Activated T-helper 17 cell treated with anti-CD3 and anti-CD28 coated beads, Interleukin-2, amount 50 U/mL, for 72 hours (primary cell): ENCODE measurements at regions not wholly inside any gene's neighbourhood (a gene's known extent, or its start where the extent isn't known, plus 50 kb on each side); places are given as distances from the start of the nearest gene placed in this dataset.

Experiments
- ATAC-seq: fragments of 150-1000 bp; cut with Tn5 transposase; replicated peaks from 2 replicates; pipeline ENCODE4 v1.10.0; 2021; ENCODE audit warnings: mild to moderate bottlenecking, moderate library complexity
- H3K27ac Mint-ChIP-seq: one replicate; pipeline ENCODE4 v1.8.0; 2022; ENCODE audit warnings: mixed read lengths
- H3K27me3 Mint-ChIP-seq: one replicate; pipeline ENCODE4 v1.8.0; 2022; ENCODE audit warnings: mixed read lengths
- H3K36me3 Mint-ChIP-seq: one replicate; pipeline ENCODE4 v1.8.0; 2022; ENCODE audit warnings: low read depth, mild to moderate bottlenecking, mixed read lengths
- H3K4me1 Mint-ChIP-seq: one replicate; pipeline ENCODE4 v1.8.0; 2022; ENCODE audit warnings: mixed read lengths
- H3K4me3 Mint-ChIP-seq: one replicate; pipeline ENCODE4 v1.8.0; 2022; ENCODE audit warnings: mild to moderate bottlenecking, mixed read lengths
- H3K9me3 Mint-ChIP-seq: one replicate; pipeline ENCODE4 v1.8.0; 2022; ENCODE audit warnings: mixed read lengths

- Mint-ChIP-seq H3K9me3 (no peaks in the 10 kb centered on the region), H3K4me1 (peaks cover 20% of the 10 kb centered on the region), H3K4me3 (no peak overlapping the region), H3K27me3 (no peaks in the 10 kb centered on the region), H3K27ac (no peak overlapping the region), H3K36me3 (no peaks in the 10 kb centered on the region)
- ATAC-seq, result no peak
Observed at GRCh38 chr2:41871080-41871479, 176.7 kb upstream of the PKDCC start.

- H3K27me3 Mint-ChIP-seq, result no peaks in the 10 kb centered on the region
- H3K27ac Mint-ChIP-seq, result no peak overlapping the region
- no peak overlapping the region for H3K4me3 Mint-ChIP-seq
- H3K4me1 Mint-ChIP-seq, result peaks cover 16% of the 10 kb centered on the region
- ATAC-seq, result no peak
- H3K9me3 Mint-ChIP-seq, result no peaks in the 10 kb centered on the region
- H3K36me3 Mint-ChIP-seq, result no peaks in the 10 kb centered on the region
Observed at GRCh38 chr2:41872646-41873045, 175.2 kb upstream of the PKDCC start.

- H3K36me3 Mint-ChIP-seq, result no peaks in the 10 kb centered on the region
- H3K27ac Mint-ChIP-seq, result no peak overlapping the region
- peaks cover 15% of the 10 kb centered on the region for H3K4me1 Mint-ChIP-seq
- no peaks in the 10 kb centered on the region for H3K27me3 Mint-ChIP-seq
- no peak for ATAC-seq
- no peak overlapping the region for H3K4me3 Mint-ChIP-seq
- no peaks in the 10 kb centered on the region for H3K9me3 Mint-ChIP-seq
Observed at GRCh38 chr2:41873102-41874031, 174.5 kb upstream of the PKDCC start.

DNA sequence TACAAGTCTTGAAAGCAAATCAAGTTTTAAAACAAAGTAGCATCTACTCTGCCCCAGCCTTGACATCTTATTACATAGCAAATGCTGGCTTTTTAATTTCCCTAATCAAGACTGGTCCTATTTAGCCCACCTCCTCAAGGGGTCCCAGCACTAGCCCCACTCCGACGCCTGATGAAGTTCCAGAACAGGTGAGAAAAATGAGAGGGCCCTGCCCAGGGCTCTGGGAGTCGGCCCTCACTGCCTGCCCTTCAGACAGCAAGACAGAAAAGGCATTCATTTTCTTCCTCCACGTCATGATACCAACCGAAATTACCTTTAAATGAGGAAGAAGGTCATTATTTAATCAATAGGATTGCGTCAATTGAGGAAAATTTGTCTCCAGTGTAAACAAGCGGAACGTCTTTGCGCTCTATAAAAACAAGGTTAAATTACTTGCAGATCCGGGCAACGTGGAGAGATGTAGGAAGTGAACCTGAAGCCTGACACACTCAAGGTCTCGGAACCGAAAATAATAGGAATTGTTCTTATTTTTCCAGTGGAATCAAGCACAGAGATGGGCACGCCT lies 170.6 kb upstream of the PKDCC start:
- Mint-ChIP-seq H3K4me3 (no peak overlapping the region), H3K4me1 (peaks cover 16% of the 10 kb centered on the region), H3K9me3 (no peaks in the 10 kb centered on the region), H3K36me3 (no peaks in the 10 kb centered on the region), H3K27me3 (peaks cover 3% of the 10 kb centered on the region), H3K27ac (no peak overlapping the region)
- no peak for ATAC-seq

GRCh38 chr2:41878056-41878455 lies 169.8 kb upstream of the PKDCC start:
- Mint-ChIP-seq H3K27ac (no peak overlapping the region), H3K4me3 (no peak overlapping the region), H3K9me3 (no peaks in the 10 kb centered on the region), H3K27me3 (peaks cover 3% of the 10 kb centered on the region), H3K36me3 (no peaks in the 10 kb centered on the region), H3K4me1 (peaks cover 11% of the 10 kb centered on the region)
- no peak for ATAC-seq

- ATAC-seq, result no peak
- Mint-ChIP-seq H3K4me1 (peaks cover 8% of the 10 kb centered on the region), H3K9me3 (no peaks in the 10 kb centered on the region), H3K4me3 (no peak overlapping the region), H3K36me3 (no peaks in the 10 kb centered on the region), H3K27me3 (peaks cover 3% of the 10 kb centered on the region), H3K27ac (no peak overlapping the region)
Observed at GRCh38 chr2:41878716-41879234, 169.0 kb upstream of the PKDCC start.

- no peak for ATAC-seq
- H3K27ac Mint-ChIP-seq, result no peak overlapping the region
- H3K9me3 Mint-ChIP-seq, result no peaks in the 10 kb centered on the region
- H3K36me3 Mint-ChIP-seq, result no peaks in the 10 kb centered on the region
- H3K4me3 Mint-ChIP-seq, result no peak overlapping the region
- peaks cover 3% of the 10 kb centered on the region for H3K27me3 Mint-ChIP-seq
- peaks cover 8% of the 10 kb centered on the region for H3K4me1 Mint-ChIP-seq
Observed at GRCh38 chr2:41879235-41879916, 168.4 kb upstream of the PKDCC start.

- Mint-ChIP-seq H3K27ac (no peak overlapping the region), H3K4me3 (no peak overlapping the region), H3K27me3 (peaks cover 3% of the 10 kb centered on the region), H3K9me3 (no peaks in the 10 kb centered on the region), H3K4me1 (peaks cover 4% of the 10 kb centered on the region), H3K36me3 (no peaks in the 10 kb centered on the region)
- no peak for ATAC-seq
Observed at GRCh38 chr2:41880561-41881243, 167.1 kb upstream of the PKDCC start.

GRCh38 chr2:41881249-41881648 lies 166.6 kb upstream of the PKDCC start:
- Mint-ChIP-seq H3K27me3 (peaks cover 3% of the 10 kb centered on the region), H3K27ac (no peak overlapping the region), H3K4me3 (no peak overlapping the region), H3K36me3 (no peaks in the 10 kb centered on the region), H3K4me1 (peaks cover 4% of the 10 kb centered on the region), H3K9me3 (no peaks in the 10 kb centered on the region)
- ATAC-seq, result no peak

DNA sequence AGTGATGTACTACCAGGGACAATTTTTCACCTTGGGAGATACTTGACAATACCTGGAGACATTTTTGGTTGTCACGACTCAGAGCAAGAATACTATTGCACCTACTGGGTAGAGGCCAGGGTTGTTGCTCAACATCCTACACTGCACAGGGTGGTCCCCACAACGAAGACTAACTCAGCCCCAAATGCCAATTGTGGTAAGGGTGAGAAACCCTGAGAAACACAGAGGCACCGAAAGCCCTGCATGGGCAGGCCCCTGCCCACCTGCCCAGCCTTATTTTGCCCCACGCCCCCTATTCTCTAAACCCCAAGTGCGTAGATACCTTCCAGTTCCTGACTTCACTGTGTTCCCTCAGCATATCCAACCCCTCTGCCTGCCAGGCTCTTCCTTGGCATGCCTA lies 163.1 kb upstream of the PKDCC start:
- no peak overlapping the region for H3K4me3 Mint-ChIP-seq
- peaks cover 1% of the 10 kb centered on the region for H3K27me3 Mint-ChIP-seq
- no peak overlapping the region for H3K27ac Mint-ChIP-seq
- ATAC-seq, result no peak
- peaks cover 1% of the 10 kb centered on the region for H3K4me1 Mint-ChIP-seq
- no peaks in the 10 kb centered on the region for H3K36me3 Mint-ChIP-seq
- H3K9me3 Mint-ChIP-seq, result no peaks in the 10 kb centered on the region

DNA sequence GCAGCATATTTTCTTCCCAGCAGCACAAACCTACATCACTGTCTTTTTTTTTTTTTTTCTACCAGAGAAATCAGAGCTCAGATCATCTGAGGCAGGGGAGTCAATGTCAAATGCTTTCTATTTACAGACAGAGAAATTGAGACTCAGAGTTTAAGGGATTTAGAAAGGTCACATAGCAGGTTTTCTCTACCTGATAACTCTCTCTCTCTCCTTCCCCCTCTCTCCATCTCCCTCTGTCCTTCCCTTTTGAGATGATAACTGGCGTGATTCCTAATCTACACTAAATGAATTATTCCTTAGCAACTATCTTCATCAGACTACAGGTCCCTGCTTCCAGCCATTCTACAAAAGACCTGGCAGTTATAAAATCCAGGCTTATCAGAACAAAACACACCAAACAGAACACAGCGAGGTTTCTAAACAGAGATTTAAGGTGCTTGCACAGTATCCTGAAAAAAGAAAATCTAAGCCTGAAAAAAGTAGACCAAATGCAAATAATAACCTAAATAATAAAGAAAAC lies 161.6 kb upstream of the PKDCC start:
- no peaks in the 10 kb centered on the region for H3K36me3 Mint-ChIP-seq
- H3K4me1 Mint-ChIP-seq, result no peaks in the 10 kb centered on the region
- no peaks in the 10 kb centered on the region for H3K9me3 Mint-ChIP-seq
- H3K4me3 Mint-ChIP-seq, result no peak overlapping the region
- no peak for ATAC-seq
- no peak overlapping the region for H3K27ac Mint-ChIP-seq
- no peaks in the 10 kb centered on the region for H3K27me3 Mint-ChIP-seq

- no peaks in the 10 kb centered on the region for H3K9me3 Mint-ChIP-seq
- no peaks in the 10 kb centered on the region for H3K36me3 Mint-ChIP-seq
- H3K4me3 Mint-ChIP-seq, result no peak overlapping the region
- no peaks in the 10 kb centered on the region for H3K27me3 Mint-ChIP-seq
- H3K27ac Mint-ChIP-seq, result no peak overlapping the region
- H3K4me1 Mint-ChIP-seq, result peaks cover 2% of the 10 kb centered on the region
- ATAC-seq, result no peak
Observed at GRCh38 chr2:41886757-41887156, 161.1 kb upstream of the PKDCC start.

DNA sequence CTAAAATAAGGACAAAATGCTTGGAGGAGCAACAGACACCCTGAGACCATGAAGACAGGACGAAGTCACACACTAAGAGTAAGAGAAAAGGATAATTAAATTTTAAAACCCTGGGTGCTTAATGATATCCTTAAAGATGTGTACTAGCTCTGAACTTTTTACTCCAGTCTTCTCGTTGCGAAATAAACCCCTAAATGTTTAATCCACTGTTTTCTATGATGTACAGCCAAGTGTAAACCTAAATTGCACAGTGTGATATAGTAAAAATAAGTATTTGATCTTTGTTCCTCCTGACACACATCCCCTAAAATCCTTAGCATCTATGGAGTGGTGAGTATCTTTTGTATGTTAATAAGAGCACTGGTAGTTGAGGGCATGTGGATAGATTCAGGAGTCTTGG lies 157.5 kb upstream of the PKDCC start:
- Mint-ChIP-seq H3K36me3 (no peaks in the 10 kb centered on the region), H3K9me3 (no peaks in the 10 kb centered on the region), H3K27ac (no peak overlapping the region), H3K4me3 (no peak overlapping the region), H3K27me3 (no peaks in the 10 kb centered on the region), H3K4me1 (peaks cover 4% of the 10 kb centered on the region)
- no peak for ATAC-seq

- H3K36me3 Mint-ChIP-seq, result no peaks in the 10 kb centered on the region
- H3K27me3 Mint-ChIP-seq, result no peaks in the 10 kb centered on the region
- no peak overlapping the region for H3K27ac Mint-ChIP-seq
- no peaks in the 10 kb centered on the region for H3K9me3 Mint-ChIP-seq
- peaks cover 25% of the 10 kb centered on the region for H3K4me1 Mint-ChIP-seq
- no peak for ATAC-seq
- H3K4me3 Mint-ChIP-seq, result no peak overlapping the region
Observed at GRCh38 chr2:41892476-41892875, 155.3 kb upstream of the PKDCC start.
